B cell (primary cell): ENCODE measurements at regions not wholly inside any gene's neighbourhood (a gene's known extent, or its start where the extent isn't known, plus 50 kb on each side); places are given as distances from the start of the nearest gene placed in this dataset.

Experiments used
- CTCF ChIP-seq: fragments of 200-600 bp; IDR thresholded peaks from one replicate; pipeline ENCODE4 v1.8.0; 2022; ENCODE audit warnings: antibody characterized with exemption, mild to moderate bottlenecking
- EZH2 ChIP-seq: IDR thresholded peaks from 2 replicates; pipeline ENCODE4 v1.6.1; 2012; ENCODE audit warnings: borderline replicate concordance, low read depth, mild to moderate bottlenecking, moderate library complexity, low read length; ENCODE audit not compliant: insufficient read depth, poor library complexity, severe bottlenecking

- no peak for TF ChIP-seq CTCF
- no peak for TF ChIP-seq EZH2
Measured at GRCh38 chr1:220451532-220451931, 76.4 kb upstream of the MARK1 start.
